ENCODE measurements at regions not wholly inside any gene's neighbourhood (a gene's known extent, or its start where the extent isn't known, plus 50 kb on each side); places are given as distances from the start of the nearest gene placed in this dataset.

- WGBS, 2 donors: 74 to 83% methylated on average over 7 of the region's 7 CpGs
- H3K27me3 ChIP-seq: no peaks in the 10 kb centered on the region
These were observed 481.5 kb upstream of the RGMA start for GRCh38 chr15:93570527-93570926.

GRCh38 chr15:93566762-93567161 lies 477.8 kb upstream of the RGMA start:
- TF ChIP-seq, protein P1, sequence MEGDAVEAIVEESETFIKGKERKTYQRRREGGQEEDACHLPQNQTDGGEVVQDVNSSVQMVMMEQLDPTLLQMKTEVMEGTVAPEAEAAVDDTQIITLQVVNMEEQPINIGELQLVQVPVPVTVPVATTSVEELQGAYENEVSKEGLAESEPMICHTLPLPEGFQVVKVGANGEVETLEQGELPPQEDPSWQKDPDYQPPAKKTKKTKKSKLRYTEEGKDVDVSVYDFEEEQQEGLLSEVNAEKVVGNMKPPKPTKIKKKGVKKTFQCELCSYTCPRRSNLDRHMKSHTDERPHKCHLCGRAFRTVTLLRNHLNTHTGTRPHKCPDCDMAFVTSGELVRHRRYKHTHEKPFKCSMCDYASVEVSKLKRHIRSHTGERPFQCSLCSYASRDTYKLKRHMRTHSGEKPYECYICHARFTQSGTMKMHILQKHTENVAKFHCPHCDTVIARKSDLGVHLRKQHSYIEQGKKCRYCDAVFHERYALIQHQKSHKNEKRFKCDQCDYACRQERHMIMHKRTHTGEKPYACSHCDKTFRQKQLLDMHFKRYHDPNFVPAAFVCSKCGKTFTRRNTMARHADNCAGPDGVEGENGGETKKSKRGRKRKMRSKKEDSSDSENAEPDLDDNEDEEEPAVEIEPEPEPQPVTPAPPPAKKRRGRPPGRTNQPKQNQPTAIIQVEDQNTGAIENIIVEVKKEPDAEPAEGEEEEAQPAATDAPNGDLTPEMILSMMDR (IDR thresholded peaks at IDR 0.05): no peak
- no peak for TF ChIP-seq POLR2A (IDR thresholded peaks at IDR 0.05)
- 74 to 85% methylated on average over 3 of the region's 3 CpGs for WGBS, 2 donors
- no peaks in the 10 kb centered on the region for H3K27me3 ChIP-seq

More at GRCh38 chr15:93570527-93570926, 481.5 kb upstream of the RGMA start:
- TF ChIP-seq POLR2A (IDR thresholded peaks at IDR 0.05): no peak
- TF ChIP-seq, protein P1 (IDR thresholded peaks at IDR 0.05): no peak
- ATAC-seq: no peak
- no peaks in the 10 kb centered on the region for H3K9me3 ChIP-seq
- no peak overlapping the region for H3K27ac ChIP-seq
- no peaks in the 10 kb centered on the region for H3K36me3 ChIP-seq (replicated peaks in 1 of 2; ENCODE audit: insufficient read depth in 1 of 2, low read depth in 2 of 2)
- H3K4me3 ChIP-seq: no peak overlapping the region
- H3K4me1 ChIP-seq: no peaks in the 10 kb centered on the region
- DNase-seq: no peak
- intact Hi-C loops (cut with DNase I): no loop called here

GRCh38 chr15:93565201-93565600 lies 476.2 kb upstream of the RGMA start:
- TF ChIP-seq POLR2A (IDR thresholded peaks at IDR 0.05): no peak
- TF ChIP-seq, protein P1 (IDR thresholded peaks at IDR 0.05): no peak
- intact Hi-C loops (cut with DNase I): no loop called here
- DNase-seq (no peak), ATAC-seq (no peak)
- 75 to 77% methylated on average over 4 of the region's 4 CpGs for WGBS, 2 donors
- Histone ChIP-seq H3K4me3 (no peak overlapping the region), H3K36me3 (replicated peaks in 1 of 2; ENCODE audit: insufficient read depth in 1 of 2, low read depth in 2 of 2) (no peaks in the 10 kb centered on the region), H3K4me1 (no peaks in the 10 kb centered on the region), H3K27ac (no peak overlapping the region), H3K27me3 (no peaks in the 10 kb centered on the region), H3K9me3 (no peaks in the 10 kb centered on the region)

More at GRCh38 chr15:93566762-93567161, 477.8 kb upstream of the RGMA start:
- Histone ChIP-seq H3K4me3 (no peak overlapping the region), H3K9me3 (no peaks in the 10 kb centered on the region), H3K27ac (no peak overlapping the region), H3K36me3 (replicated peaks in 1 of 2; ENCODE audit: insufficient read depth in 1 of 2, low read depth in 2 of 2) (no peaks in the 10 kb centered on the region), H3K4me1 (no peaks in the 10 kb centered on the region)
- no peak for ATAC-seq
- intact Hi-C loops (cut with DNase I): no loop called here
- DNase-seq: no peak

GRCh38 chr15:93563218-93563617 lies 474.2 kb upstream of the RGMA start:
- peak in 3 of 4 donors; percentile 42 to 61 (median 60) for DNase-seq
- H3K4me3 ChIP-seq: no peak overlapping the region

More at GRCh38 chr15:93563218-93563617, 474.2 kb upstream of the RGMA start:
- Histone ChIP-seq H3K27ac (no peak overlapping the region), H3K9me3 (no peaks in the 10 kb centered on the region), H3K27me3 (no peaks in the 10 kb centered on the region), H3K36me3 (replicated peaks in 1 of 2; ENCODE audit: insufficient read depth in 1 of 2, low read depth in 2 of 2) (no peaks in the 10 kb centered on the region), H3K4me1 (no peaks in the 10 kb centered on the region)
- TF ChIP-seq POLR2A (IDR thresholded peaks at IDR 0.05): no peak
- TF ChIP-seq, protein P1 (IDR thresholded peaks at IDR 0.05): no peak
- ATAC-seq: no peak
- WGBS, 2 donors: 24 to 81% methylated on average over 8 of the region's 8 CpGs
- intact Hi-C loops (cut with DNase I): no loop called here
